ENCODE measurements at regions not wholly inside any gene's neighbourhood (a gene's known extent, or its start where the extent isn't known, plus 50 kb on each side); places are given as distances from the start of the nearest gene placed in this dataset.
"Not testable (repeated sequence)": the region's sequence is repeated elsewhere in the genome, so short reads cannot be mapped to it uniquely, and the experiment has no call there.

GRCh38 chr3:139232341-139232740 is 111.5 kb upstream of the MRPS22 start:
- H3K36me3 ChIP-seq (ENCODE audit: control insufficient read depth in 2 of 2, insufficient read depth in 1 of 2, low read length in 2 of 2); H3K9me3 ChIP-seq (ENCODE audit: control insufficient read depth, insufficient read depth, low read depth, low read length); H3K4me3 ChIP-seq (ENCODE audit: low read depth, low read length); POLR2A ChIA-PET; CTCF ChIA-PET; H3K27ac ChIP-seq (ENCODE audit: extremely low read depth, low read depth, low read length); H3K4me1 ChIP-seq (ENCODE audit: control insufficient read depth, insufficient read depth, low read length): not testable (repeated sequence)
- 0 out of 2 replicates have a peak, but pooled peaks have one; percentile 50 for TF ChIP-seq ZNF768 (tag by site-specific recombination; IDR thresholded peaks at IDR 0.05)

DNA sequence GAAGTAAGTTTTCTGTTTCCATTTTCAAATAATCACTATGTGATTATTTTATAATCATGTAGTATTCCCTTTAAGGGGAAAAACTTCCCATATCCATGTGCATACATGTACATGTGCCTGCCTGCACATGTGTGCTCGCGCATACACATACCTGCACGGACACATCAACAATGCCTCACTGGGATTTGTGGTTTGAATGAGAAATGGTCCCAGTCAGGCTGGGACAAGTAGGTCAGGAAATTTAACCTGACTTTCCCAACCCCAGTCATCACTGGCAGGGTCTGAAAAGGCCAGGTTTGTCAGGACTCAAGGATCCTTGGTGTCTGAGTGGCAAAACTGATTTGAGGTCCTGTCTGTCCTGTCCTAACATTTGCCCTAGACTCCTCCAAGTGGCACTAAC is 109.3 kb upstream of the MRPS22 start:
- Histone ChIP-seq H3K36me3 (ENCODE audit: control insufficient read depth in 2 of 2, insufficient read depth in 1 of 2, low read length in 2 of 2) (no peaks in the 10 kb centered on the region), H3K4me1 (ENCODE audit: control insufficient read depth, insufficient read depth, low read length) (no peaks in the 10 kb centered on the region), H3K27ac (ENCODE audit: extremely low read depth, low read depth, low read length) (no peak overlapping the region), H3K9me3 (ENCODE audit: control insufficient read depth, insufficient read depth, low read depth, low read length) (no peaks in the 10 kb centered on the region), H3K4me3 (ENCODE audit: low read depth, low read length) (no peak overlapping the region)
- CTCF ChIA-PET, result no interaction called here
- POLR2A ChIA-PET, result no interaction called here
- TF ChIP-seq, protein P1, sequence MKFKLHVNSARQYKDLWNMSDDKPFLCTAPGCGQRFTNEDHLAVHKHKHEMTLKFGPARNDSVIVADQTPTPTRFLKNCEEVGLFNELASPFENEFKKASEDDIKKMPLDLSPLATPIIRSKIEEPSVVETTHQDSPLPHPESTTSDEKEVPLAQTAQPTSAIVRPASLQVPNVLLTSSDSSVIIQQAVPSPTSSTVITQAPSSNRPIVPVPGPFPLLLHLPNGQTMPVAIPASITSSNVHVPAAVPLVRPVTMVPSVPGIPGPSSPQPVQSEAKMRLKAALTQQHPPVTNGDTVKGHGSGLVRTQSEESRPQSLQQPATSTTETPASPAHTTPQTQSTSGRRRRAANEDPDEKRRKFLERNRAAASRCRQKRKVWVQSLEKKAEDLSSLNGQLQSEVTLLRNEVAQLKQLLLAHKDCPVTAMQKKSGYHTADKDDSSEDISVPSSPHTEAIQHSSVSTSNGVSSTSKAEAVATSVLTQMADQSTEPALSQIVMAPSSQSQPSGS (tag by site-specific recombination; IDR thresholded peaks at IDR 0.05; ENCODE audit: low read depth), result no peak
- TF ChIP-seq ZNF132 (tag by site-specific recombination; IDR thresholded peaks at IDR 0.05; ENCODE audit: borderline replicate concordance) (no peak), PRDM10 (tag by site-specific recombination; IDR thresholded peaks at IDR 0.05) (no peak), ZNF596 (tag by site-specific recombination; IDR thresholded peaks at IDR 0.05) (no peak), ZBTB21 (tag by site-specific recombination; IDR thresholded peaks at IDR 0.05) (no peak), OSR2 (tag by site-specific recombination; IDR thresholded peaks at IDR 0.05) (no peak), ZNF239 (tag by site-specific recombination; IDR thresholded peaks at IDR 0.05) (no peak), ZNF366 (tag by site-specific recombination; conservative IDR thresholded peaks at IDR 0.05) (no peak), ZSCAN16 (tag by site-specific recombination; IDR thresholded peaks at IDR 0.05) (no peak)
- TF ChIP-seq, protein P2, sequence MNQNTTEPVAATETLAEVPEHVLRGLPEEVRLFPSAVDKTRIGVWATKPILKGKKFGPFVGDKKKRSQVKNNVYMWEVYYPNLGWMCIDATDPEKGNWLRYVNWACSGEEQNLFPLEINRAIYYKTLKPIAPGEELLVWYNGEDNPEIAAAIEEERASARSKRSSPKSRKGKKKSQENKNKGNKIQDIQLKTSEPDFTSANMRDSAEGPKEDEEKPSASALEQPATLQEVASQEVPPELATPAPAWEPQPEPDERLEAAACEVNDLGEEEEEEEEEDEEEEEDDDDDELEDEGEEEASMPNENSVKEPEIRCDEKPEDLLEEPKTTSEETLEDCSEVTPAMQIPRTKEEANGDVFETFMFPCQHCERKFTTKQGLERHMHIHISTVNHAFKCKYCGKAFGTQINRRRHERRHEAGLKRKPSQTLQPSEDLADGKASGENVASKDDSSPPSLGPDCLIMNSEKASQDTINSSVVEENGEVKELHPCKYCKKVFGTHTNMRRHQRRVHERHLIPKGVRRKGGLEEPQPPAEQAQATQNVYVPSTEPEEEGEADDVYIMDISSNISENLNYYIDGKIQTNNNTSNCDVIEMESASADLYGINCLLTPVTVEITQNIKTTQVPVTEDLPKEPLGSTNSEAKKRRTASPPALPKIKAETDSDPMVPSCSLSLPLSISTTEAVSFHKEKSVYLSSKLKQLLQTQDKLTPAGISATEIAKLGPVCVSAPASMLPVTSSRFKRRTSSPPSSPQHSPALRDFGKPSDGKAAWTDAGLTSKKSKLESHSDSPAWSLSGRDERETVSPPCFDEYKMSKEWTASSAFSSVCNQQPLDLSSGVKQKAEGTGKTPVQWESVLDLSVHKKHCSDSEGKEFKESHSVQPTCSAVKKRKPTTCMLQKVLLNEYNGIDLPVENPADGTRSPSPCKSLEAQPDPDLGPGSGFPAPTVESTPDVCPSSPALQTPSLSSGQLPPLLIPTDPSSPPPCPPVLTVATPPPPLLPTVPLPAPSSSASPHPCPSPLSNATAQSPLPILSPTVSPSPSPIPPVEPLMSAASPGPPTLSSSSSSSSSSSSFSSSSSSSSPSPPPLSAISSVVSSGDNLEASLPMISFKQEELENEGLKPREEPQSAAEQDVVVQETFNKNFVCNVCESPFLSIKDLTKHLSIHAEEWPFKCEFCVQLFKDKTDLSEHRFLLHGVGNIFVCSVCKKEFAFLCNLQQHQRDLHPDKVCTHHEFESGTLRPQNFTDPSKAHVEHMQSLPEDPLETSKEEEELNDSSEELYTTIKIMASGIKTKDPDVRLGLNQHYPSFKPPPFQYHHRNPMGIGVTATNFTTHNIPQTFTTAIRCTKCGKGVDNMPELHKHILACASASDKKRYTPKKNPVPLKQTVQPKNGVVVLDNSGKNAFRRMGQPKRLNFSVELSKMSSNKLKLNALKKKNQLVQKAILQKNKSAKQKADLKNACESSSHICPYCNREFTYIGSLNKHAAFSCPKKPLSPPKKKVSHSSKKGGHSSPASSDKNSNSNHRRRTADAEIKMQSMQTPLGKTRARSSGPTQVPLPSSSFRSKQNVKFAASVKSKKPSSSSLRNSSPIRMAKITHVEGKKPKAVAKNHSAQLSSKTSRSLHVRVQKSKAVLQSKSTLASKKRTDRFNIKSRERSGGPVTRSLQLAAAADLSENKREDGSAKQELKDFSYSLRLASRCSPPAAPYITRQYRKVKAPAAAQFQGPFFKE (tag by site-specific recombination; IDR thresholded peaks at IDR 0.05; ENCODE audit: borderline replicate concordance), result no peak

DNA sequence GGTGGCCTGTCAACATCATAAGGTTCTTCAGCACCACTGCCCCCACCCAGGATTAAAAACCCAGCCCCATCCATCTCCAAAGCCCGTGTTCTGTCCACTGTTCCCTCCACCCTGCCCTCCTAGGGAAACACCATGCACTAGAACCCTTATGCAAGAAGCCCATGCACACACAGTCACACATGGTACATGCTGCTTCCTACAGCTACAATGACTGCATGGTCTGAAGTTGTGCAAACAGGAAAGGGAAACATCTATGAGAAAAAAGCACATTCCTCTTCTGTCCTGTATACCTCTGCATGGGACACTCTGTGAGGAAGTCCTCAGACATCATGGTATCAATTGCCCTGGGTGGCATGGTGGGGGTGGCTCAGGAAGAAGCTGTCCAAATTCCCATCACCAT is 108.6 kb upstream of the MRPS22 start:
- CTCF ChIA-PET, result no interaction called here
- TF ChIP-seq ZNF610 (tag by site-specific recombination; IDR thresholded peaks at IDR 0.05; ENCODE audit: borderline replicate concordance), result no peak
- no peak for TF ChIP-seq ZNF138 (tag by site-specific recombination; IDR thresholded peaks at IDR 0.05; ENCODE audit: borderline replicate concordance)
- no peak for TF ChIP-seq ZNF580 (tag by site-specific recombination; IDR thresholded peaks at IDR 0.05)
- no peak for TF ChIP-seq PATZ1 (tag by site-specific recombination; IDR thresholded peaks at IDR 0.05)
- TF ChIP-seq ZSCAN5A (tag by site-specific recombination; IDR thresholded peaks at IDR 0.05), result no peak
- TF ChIP-seq ZNF473 (tag by site-specific recombination; IDR thresholded peaks at IDR 0.05), result no peak

More for the DNA sequence above, 108.6 kb upstream of the MRPS22 start:
- H3K27ac ChIP-seq (ENCODE audit: extremely low read depth, low read depth, low read length), result no peak overlapping the region
- POLR2A ChIA-PET, result no interaction called here
- H3K4me3 ChIP-seq (ENCODE audit: low read depth, low read length), result no peak overlapping the region
- H3K9me3 ChIP-seq (ENCODE audit: control insufficient read depth, insufficient read depth, low read depth, low read length), result no peaks in the 10 kb centered on the region
- no peaks in the 10 kb centered on the region for H3K4me1 ChIP-seq (ENCODE audit: control insufficient read depth, insufficient read depth, low read length)
- no peaks in the 10 kb centered on the region for H3K36me3 ChIP-seq (ENCODE audit: control insufficient read depth in 2 of 2, insufficient read depth in 1 of 2, low read length in 2 of 2)
